Caco-2 (cell line): ENCODE measurements at regions not wholly inside any gene's neighbourhood (a gene's known extent, or its start where the extent isn't known, plus 50 kb on each side); places are given as distances from the start of the nearest gene placed in this dataset.

ENCODE experiments used
- BruUV-seq: library from RNA; stranded (reverse); fragments of 400-500 nt; replicated peaks from 2 replicates; lab custom pipeline; 2021; lab: Mats Ljungman, UMichigan
- CTCF ChIA-PET: fragments of 300-600 bp; sonication (Branson Sonifier 250); formaldehyde crosslinking; loops from one replicate; lab custom pipeline; 2022; ENCODE audit warnings: antibody characterized with exemption; lab: Charles Lee
- POLR2A ChIA-PET: fragments of 300-600 bp; sonication (Branson Sonifier 250); formaldehyde crosslinking; loops from one replicate; lab custom pipeline; 2022; ENCODE audit warnings: antibody characterized with exemption; lab: Charles Lee
- DNase-seq, 2 experiments: peaks; one replicate each; pipeline versions ENCODE4 v3.0.0 to v3.0.0-alpha.2; 2020 to 2022
- H3K27me3 ChIP-seq: replicated peaks from 2 replicates; pipeline ENCODE4 v1.6.0; 2011; ENCODE audit warnings: low read length; ENCODE audit not compliant: control insufficient read depth, insufficient read depth
- H3K36me3 ChIP-seq: 2 replicates; pipeline ENCODE4 v1.5.1; 2011; ENCODE audit warnings: low read length; ENCODE audit not compliant: control insufficient read depth, insufficient read depth
- H3K4me1 ChIP-seq: fragments of 250-450 bp; sonication (Bioruptor Pico); 2 replicates; pipeline ENCODE4 v1.5.1; 2020; ENCODE audit warnings: mild to moderate bottlenecking
- H3K4me3 ChIP-seq: 2 replicates; pipeline ENCODE4 v1.5.1; 2011; ENCODE audit warnings: low read depth, mild to moderate bottlenecking, control low read depth, low read length
- H3K9me3 ChIP-seq: fragments of 250-450 bp; sonication (Bioruptor Pico); 2 replicates; pipeline ENCODE4 v1.5.1; 2020; ENCODE audit warnings: mild to moderate bottlenecking, moderate library complexity
- H3K27ac Mint-ChIP-seq: one replicate; pipeline ENCODE4 v1.8.0; 2022; ENCODE audit warnings: mixed read lengths; ENCODE audit not compliant: unreplicated experiment
- H3K27me3 Mint-ChIP-seq: one replicate; pipeline ENCODE4 v1.8.0; 2022; ENCODE audit warnings: mixed read lengths; ENCODE audit not compliant: insufficient read depth, unreplicated experiment
- H3K36me3 Mint-ChIP-seq: one replicate; pipeline ENCODE4 v1.8.0; 2022; ENCODE audit warnings: mild to moderate bottlenecking, mixed read lengths; ENCODE audit not compliant: insufficient read depth, unreplicated experiment
- H3K4me1 Mint-ChIP-seq: one replicate; pipeline ENCODE4 v1.8.0; 2022; ENCODE audit warnings: low read depth, mixed read lengths; ENCODE audit not compliant: unreplicated experiment
- H3K4me3 Mint-ChIP-seq: one replicate; pipeline ENCODE4 v1.8.0; 2022; ENCODE audit warnings: mild to moderate bottlenecking, moderate library complexity, mixed read lengths; ENCODE audit not compliant: unreplicated experiment
- H3K9me3 Mint-ChIP-seq: one replicate; pipeline ENCODE4 v1.8.0; 2022; ENCODE audit warnings: mixed read lengths; ENCODE audit not compliant: unreplicated experiment
- intact Hi-C: fragments of 100-400 bp; cut with micrococcal nuclease; formaldehyde crosslinking; loops from one replicate; pipeline ENCODE4 v1.10.0; 2022; ENCODE audit not compliant: unreplicated experiment
- TF ChIP-seq, protein P1 (sequence below), 2 experiments: fragments of 200-600 bp in 1 of 2; IDR thresholded peaks; 1 replicate in 1 of 2; 2 replicates in 1 of 2; pipeline versions ENCODE4 v1.5.1 to v1.8.0; 2011 to 2022; ENCODE audit warnings: antibody characterized with exemption in 1 of 2, control low read depth in 1 of 2, inconsistent platforms in 1 of 2, low read depth in 1 of 2, low read length in 1 of 2, mild to moderate bottlenecking in 1 of 2, moderate library complexity in 1 of 2; ENCODE audit not compliant: insufficient read depth in 1 of 2, severe bottlenecking in 1 of 2, unreplicated experiment in 1 of 2

DNA sequence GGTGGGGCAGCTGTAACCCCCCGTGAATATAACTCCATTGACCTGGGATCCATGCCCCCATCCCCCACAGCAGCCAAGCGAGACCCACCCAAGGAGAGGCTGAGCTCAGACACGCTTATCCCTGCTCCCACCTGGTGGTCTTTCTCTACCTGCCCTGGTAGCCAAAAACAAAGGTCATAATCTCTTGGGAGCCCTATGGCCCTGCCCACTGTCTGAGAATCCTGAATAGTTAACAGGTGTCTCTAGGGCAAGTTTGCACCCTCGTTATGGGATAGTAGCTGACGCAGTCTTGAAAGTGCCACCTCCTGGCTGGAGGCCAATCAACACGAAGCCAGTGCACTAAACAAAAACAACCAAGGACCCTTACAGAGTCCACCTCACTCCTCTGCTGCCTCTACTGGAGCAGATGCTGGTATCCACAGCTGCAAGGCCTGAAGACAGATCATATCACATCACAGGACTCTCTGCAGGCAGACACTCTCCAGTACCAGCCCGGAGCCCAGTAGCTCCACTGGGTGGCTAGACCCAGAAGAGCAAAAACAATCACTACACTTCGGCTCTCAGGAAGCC lies 134.3 kb upstream of the C1orf174 start:
- Mint-ChIP-seq H3K36me3 (no peaks in the 10 kb centered on the region), H3K27ac (no peak overlapping the region), H3K4me3 (no peak overlapping the region), H3K9me3 (peaks cover 11% of the 10 kb centered on the region), H3K27me3 (peaks cover 9% of the 10 kb centered on the region), H3K4me1 (no peaks in the 10 kb centered on the region)
- Histone ChIP-seq H3K27me3 (no peaks in the 10 kb centered on the region), H3K36me3 (no peaks in the 10 kb centered on the region), H3K9me3 (no peaks in the 10 kb centered on the region), H3K4me1 (no peaks in the 10 kb centered on the region), H3K4me3 (no peak overlapping the region)
- TF ChIP-seq, protein P1, sequence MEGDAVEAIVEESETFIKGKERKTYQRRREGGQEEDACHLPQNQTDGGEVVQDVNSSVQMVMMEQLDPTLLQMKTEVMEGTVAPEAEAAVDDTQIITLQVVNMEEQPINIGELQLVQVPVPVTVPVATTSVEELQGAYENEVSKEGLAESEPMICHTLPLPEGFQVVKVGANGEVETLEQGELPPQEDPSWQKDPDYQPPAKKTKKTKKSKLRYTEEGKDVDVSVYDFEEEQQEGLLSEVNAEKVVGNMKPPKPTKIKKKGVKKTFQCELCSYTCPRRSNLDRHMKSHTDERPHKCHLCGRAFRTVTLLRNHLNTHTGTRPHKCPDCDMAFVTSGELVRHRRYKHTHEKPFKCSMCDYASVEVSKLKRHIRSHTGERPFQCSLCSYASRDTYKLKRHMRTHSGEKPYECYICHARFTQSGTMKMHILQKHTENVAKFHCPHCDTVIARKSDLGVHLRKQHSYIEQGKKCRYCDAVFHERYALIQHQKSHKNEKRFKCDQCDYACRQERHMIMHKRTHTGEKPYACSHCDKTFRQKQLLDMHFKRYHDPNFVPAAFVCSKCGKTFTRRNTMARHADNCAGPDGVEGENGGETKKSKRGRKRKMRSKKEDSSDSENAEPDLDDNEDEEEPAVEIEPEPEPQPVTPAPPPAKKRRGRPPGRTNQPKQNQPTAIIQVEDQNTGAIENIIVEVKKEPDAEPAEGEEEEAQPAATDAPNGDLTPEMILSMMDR (IDR thresholded peaks at IDR 0.05; ENCODE audit: insufficient read depth in 1 of 2, low read depth in 1 of 2, low read length in 1 of 2, severe bottlenecking in 1 of 2, unreplicated experiment in 1 of 2), result no peak
- BruUV-seq, result no TSS peak
- POLR2A ChIA-PET, result no interaction called here
- CTCF ChIA-PET, result no interaction called here
- no peak for DNase-seq
- intact Hi-C loops, result no loop called here

DNA sequence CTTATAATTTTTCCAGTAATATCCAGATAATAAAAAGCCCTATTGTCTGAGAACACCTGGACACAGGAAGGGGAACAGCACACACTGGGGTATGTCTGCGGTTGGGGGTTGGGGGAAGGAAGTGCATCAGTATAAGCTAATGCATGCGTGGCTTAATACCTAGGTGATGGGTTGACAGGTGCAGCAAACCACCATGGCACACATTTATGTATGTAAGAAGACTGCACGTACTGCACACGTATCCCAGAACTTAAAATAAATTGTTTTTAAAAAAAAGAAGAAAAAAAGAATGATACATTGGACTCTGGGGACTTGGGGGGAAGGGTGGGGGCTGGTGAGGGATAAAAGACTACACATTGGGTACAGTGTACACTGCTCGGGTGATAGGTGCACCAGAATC lies 144.9 kb upstream of the C1orf174 start:
- Histone ChIP-seq H3K4me3 (no peak overlapping the region), H3K9me3 (no peaks in the 10 kb centered on the region), H3K4me1 (no peaks in the 10 kb centered on the region), H3K27me3 (no peaks in the 10 kb centered on the region), H3K36me3 (no peaks in the 10 kb centered on the region)
- no peak for DNase-seq
- BruUV-seq, result no TSS peak
- H3K4me1 Mint-ChIP-seq, result no peaks in the 10 kb centered on the region
- H3K27me3 Mint-ChIP-seq, result peaks cover 26% of the 10 kb centered on the region
- no peak overlapping the region for H3K27ac Mint-ChIP-seq
- ChIA-PET POLR2A (no interaction called here), CTCF (no interaction called here)
- H3K4me3 Mint-ChIP-seq, result no peak overlapping the region
- H3K36me3 Mint-ChIP-seq, result no peaks in the 10 kb centered on the region
- no peaks in the 10 kb centered on the region for H3K9me3 Mint-ChIP-seq
- TF ChIP-seq, protein P1 (IDR thresholded peaks at IDR 0.05; ENCODE audit: insufficient read depth in 1 of 2, low read depth in 1 of 2, low read length in 1 of 2, severe bottlenecking in 1 of 2, unreplicated experiment in 1 of 2), result no peak
- intact Hi-C loops, result no loop called here

DNA sequence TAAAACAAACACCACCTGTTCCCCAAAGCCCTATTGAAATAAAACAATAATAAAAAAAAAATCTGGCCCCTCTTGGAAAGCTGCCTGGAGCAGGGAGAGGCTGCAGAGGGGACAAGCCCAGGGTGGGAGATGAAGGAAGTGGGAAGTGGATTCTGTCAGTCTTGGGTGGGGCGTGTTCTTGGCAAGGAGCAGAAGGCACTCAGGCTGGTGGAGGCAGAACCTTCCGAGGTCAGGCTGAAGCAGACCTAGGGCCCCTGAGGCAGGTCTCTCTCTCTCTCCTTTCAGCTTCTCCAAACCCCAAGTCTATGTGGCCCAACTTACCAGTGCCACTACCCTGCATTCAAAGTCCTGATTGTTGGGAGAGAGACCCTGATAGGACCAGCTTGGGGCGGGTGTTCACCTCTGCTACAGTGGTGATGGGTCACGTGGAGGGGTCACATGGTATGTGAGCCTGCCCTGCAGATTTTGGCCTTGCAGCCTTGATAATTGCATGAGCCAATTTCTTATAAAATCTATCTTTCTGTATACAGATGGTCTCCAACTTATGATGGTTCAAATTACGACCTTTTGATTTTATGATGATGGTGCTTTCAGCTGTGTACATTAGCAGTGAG lies 145.4 kb upstream of the C1orf174 start:
- TF ChIP-seq, protein P1 (IDR thresholded peaks at IDR 0.05; ENCODE audit: insufficient read depth in 1 of 2, low read depth in 1 of 2, low read length in 1 of 2, severe bottlenecking in 1 of 2, unreplicated experiment in 1 of 2), result no peak
- no peak overlapping the region for H3K27ac Mint-ChIP-seq
- intact Hi-C loops, result no loop called here
- H3K4me3 ChIP-seq, result no peak overlapping the region
- no peaks in the 10 kb centered on the region for H3K4me1 ChIP-seq
- no peaks in the 10 kb centered on the region for H3K36me3 Mint-ChIP-seq
- H3K9me3 ChIP-seq, result no peaks in the 10 kb centered on the region
- peaks cover 26% of the 10 kb centered on the region for H3K27me3 Mint-ChIP-seq
- no TSS peak for BruUV-seq
- no peaks in the 10 kb centered on the region for H3K4me1 Mint-ChIP-seq
- no peaks in the 10 kb centered on the region for H3K27me3 ChIP-seq
- no peaks in the 10 kb centered on the region for H3K36me3 ChIP-seq
- ChIA-PET POLR2A (no interaction called here), CTCF (no interaction called here)
- no peak overlapping the region for H3K4me3 Mint-ChIP-seq
- no peak for DNase-seq
- H3K9me3 Mint-ChIP-seq, result no peaks in the 10 kb centered on the region
